SU-DHL-6 (cell line): ENCODE measurements at regions not wholly inside any gene's neighbourhood (a gene's known extent, or its start where the extent isn't known, plus 50 kb on each side); places are given as distances from the start of the nearest gene placed in this dataset.
A peak's percentile ranks its signal among the peaks of the same experiment; 100 is the strongest.

Source experiments
- H2AFZ ChIP-seq: fragments of 200-600 bp; sonication (generic); 2 replicates; pipeline ENCODE4 v1.6.1; 2014; ENCODE audit warnings: low read depth, mild to moderate bottlenecking, moderate library complexity, mixed read lengths, antibody characterized with exemption, low read length; ENCODE audit not compliant: severe bottlenecking
- H3F3A ChIP-seq: fragments of 200-600 bp; shearing (Covaris generic); 2 replicates; pipeline ENCODE4 v1.6.0; 2016; ENCODE audit warnings: antibody characterized with exemption, mild to moderate bottlenecking; ENCODE audit not compliant: insufficient read depth
- H3K27ac ChIP-seq: fragments of 200-600 bp; sonication (generic); 2 replicates; pipeline ENCODE4 v1.5.1; 2016; ENCODE audit warnings: low read depth, mild to moderate bottlenecking, low read length, moderate library complexity, mixed read lengths
- H3K27me3 ChIP-seq: fragments of 200-600 bp; sonication (generic), shearing (Covaris generic); 2 replicates; pipeline ENCODE4 v1.6.0; 2014; ENCODE audit warnings: mild to moderate bottlenecking, low read length
- H3K36me3 ChIP-seq: fragments of 200-600 bp; sonication (generic); 2 replicates; pipeline ENCODE4 v1.6.1; 2014; ENCODE audit warnings: mild to moderate bottlenecking, low read length, mixed read lengths
- H3K4me2 ChIP-seq: fragments of 300-600, 200-600 bp; shearing (Covaris generic), sonication (generic); 2 replicates; pipeline ENCODE4 v1.6.0; 2014; ENCODE audit warnings: low read length, low read depth, mild to moderate bottlenecking; ENCODE audit not compliant: poor library complexity, severe bottlenecking
- H3K4me3 ChIP-seq: fragments of 200-600 bp; sonication (generic); 2 replicates; pipeline ENCODE4 v1.5.1; 2014; ENCODE audit warnings: antibody characterized with exemption, low read length, mild to moderate bottlenecking, mixed read lengths; ENCODE audit not compliant: insufficient read depth, poor library complexity, severe bottlenecking
- H3K79me2 ChIP-seq: fragments of 200-600 bp; sonication (generic); 2 replicates; pipeline ENCODE4 v1.6.1; 2014; ENCODE audit warnings: mild to moderate bottlenecking, low read length, moderate library complexity; ENCODE audit not compliant: insufficient read depth
- H3K9ac ChIP-seq: fragments of 200-600 bp; sonication (generic); 2 replicates; pipeline ENCODE4 v1.7.0; 2014; ENCODE audit warnings: mild to moderate bottlenecking, low read length
- H3K9me2 ChIP-seq: fragments of 200-600 bp; sonication (generic); replicated peaks from 2 replicates; pipeline ENCODE4 v1.6.1; 2014; ENCODE audit warnings: low read length; ENCODE audit not compliant: insufficient read depth
- H3K9me3 ChIP-seq: fragments of 200-600 bp; sonication (generic); 2 replicates; pipeline ENCODE4 v1.6.1; 2014; ENCODE audit warnings: low read length, mixed read lengths; ENCODE audit not compliant: insufficient read depth
- H4K20me1 ChIP-seq: fragments of 200-600 bp; sonication (generic); 2 replicates; pipeline ENCODE4 v1.6.1; 2014; ENCODE audit warnings: low read depth, mild to moderate bottlenecking, antibody characterized with exemption, low read length, moderate library complexity, mixed read lengths
- CTCF ChIP-seq: fragments of 200-600 bp; sonication (generic); IDR thresholded peaks from one replicate; pipeline ENCODE4 v1.5.1; 2017; ENCODE audit warnings: antibody characterized with exemption, mild to moderate bottlenecking, low read length, moderate library complexity; ENCODE audit not compliant: insufficient read depth, poor library complexity, severe bottlenecking
- EZH2phosphoT487 ChIP-seq: fragments of 200-600 bp; sonication (generic), shearing (Covaris generic); conservative IDR thresholded peaks from 2 replicates; pipeline ENCODE4 v1.6.1; 2018; ENCODE audit warnings: mild to moderate bottlenecking, antibody characterized with exemption, low read length, moderate library complexity, mixed read lengths

GRCh38 chr4:171667906-171668305 is 145.3 kb upstream of the GALNTL6 start:
- Histone ChIP-seq H3K9me2 (no peaks in the 10 kb centered on the region), H3K36me3 (no peaks in the 10 kb centered on the region), H3K27me3 (no peaks in the 10 kb centered on the region), H3F3A (no peaks in the 10 kb centered on the region), H4K20me1 (no peaks in the 10 kb centered on the region), H3K4me2 (no peak overlapping the region), H3K4me3 (no peak overlapping the region), H2AFZ (no peak overlapping the region), H3K27ac (no peak overlapping the region), H3K9me3 (no peaks in the 10 kb centered on the region), H3K79me2 (no peaks in the 10 kb centered on the region), H3K9ac (no peak overlapping the region)
- no peak for TF ChIP-seq EZH2phosphoT487
- TF ChIP-seq CTCF, result no peak

- Histone ChIP-seq H3K9me2 (no peaks in the 10 kb centered on the region), H3K9me3 (no peaks in the 10 kb centered on the region), H3K4me2 (no peak overlapping the region), H3K36me3 (no peaks in the 10 kb centered on the region), H3K9ac (no peak overlapping the region), H3K4me3 (no peak overlapping the region), H3K27me3 (no peaks in the 10 kb centered on the region), H4K20me1 (no peaks in the 10 kb centered on the region), H2AFZ (peak overlapping the region; percentile 62), H3K79me2 (no peaks in the 10 kb centered on the region), H3K27ac (no peak overlapping the region), H3F3A (no peaks in the 10 kb centered on the region)
- TF ChIP-seq CTCF, result no peak
- TF ChIP-seq EZH2phosphoT487, result no peak
Observed at GRCh38 chr4:171651071-171651470, 162.1 kb upstream of the GALNTL6 start.

GRCh38 chr4:171650543-171650942 is 162.7 kb upstream of the GALNTL6 start:
- no peak for TF ChIP-seq EZH2phosphoT487
- TF ChIP-seq CTCF, result no peak

More at GRCh38 chr4:171650543-171650942, 162.7 kb upstream of the GALNTL6 start:
- H3K27ac ChIP-seq, result no peak overlapping the region
- no peak overlapping the region for H3K4me3 ChIP-seq
- no peaks in the 10 kb centered on the region for H3K79me2 ChIP-seq
- no peaks in the 10 kb centered on the region for H3K9me2 ChIP-seq
- H3K27me3 ChIP-seq, result no peaks in the 10 kb centered on the region
- H3F3A ChIP-seq, result no peaks in the 10 kb centered on the region
- H3K9me3 ChIP-seq, result no peaks in the 10 kb centered on the region
- no peak overlapping the region for H3K9ac ChIP-seq
- no peak overlapping the region for H3K4me2 ChIP-seq
- no peak overlapping the region for H2AFZ ChIP-seq
- no peaks in the 10 kb centered on the region for H4K20me1 ChIP-seq
- H3K36me3 ChIP-seq, result no peaks in the 10 kb centered on the region
